H9 (cell line): ENCODE measurements at regions not wholly inside any gene's neighbourhood (a gene's known extent, or its start where the extent isn't known, plus 50 kb on each side); places are given as distances from the start of the nearest gene placed in this dataset.

Experiments used
- DNase-seq: peaks from one replicate; pipeline ENCODE4 v3.0.0-alpha.2; 2017
- H2AFZ ChIP-seq: one replicate; pipeline ENCODE4 v1.6.1; 2013; ENCODE audit warnings: mild to moderate bottlenecking, low read length, control low read depth, moderate library complexity
- H2AK5ac ChIP-seq: 2 replicates; pipeline ENCODE4 v1.6.1; 2013; ENCODE audit warnings: low read length, control low read depth, mixed read lengths; ENCODE audit not compliant: insufficient read length
- H2BK120ac ChIP-seq: one replicate; pipeline ENCODE4 v1.6.1; 2013; ENCODE audit warnings: low read depth, mild to moderate bottlenecking, low read length, control low read depth, inconsistent platforms; ENCODE audit not compliant: poor library complexity, severe bottlenecking
- H2BK12ac ChIP-seq: 2 replicates; pipeline ENCODE4 v1.6.1; 2013; ENCODE audit warnings: low read length, control low read depth, mixed read lengths, low read depth; ENCODE audit not compliant: insufficient read length
- H2BK15ac ChIP-seq: 2 replicates; pipeline ENCODE4 v1.6.1; 2013; ENCODE audit warnings: low read depth, low read length, control low read depth
- H2BK20ac ChIP-seq: one replicate; pipeline ENCODE4 v1.6.1; 2013; ENCODE audit warnings: low read depth, mild to moderate bottlenecking, low read length, control low read depth, inconsistent platforms; ENCODE audit not compliant: poor library complexity, severe bottlenecking
- H2BK5ac ChIP-seq: 2 replicates; pipeline ENCODE4 v1.6.1; 2013; ENCODE audit warnings: low read length, control low read depth, mixed read lengths; ENCODE audit not compliant: insufficient read length
- H3K14ac ChIP-seq: 2 replicates; pipeline ENCODE4 v1.6.1; 2013; ENCODE audit warnings: low read length, control low read depth; ENCODE audit not compliant: insufficient read depth
- H3K18ac ChIP-seq: 2 replicates; pipeline ENCODE4 v1.6.1; 2013; ENCODE audit warnings: low read depth, mild to moderate bottlenecking, mixed read lengths, low read length, control low read depth; ENCODE audit not compliant: insufficient read length
- H3K23ac ChIP-seq: 2 replicates; pipeline ENCODE4 v1.6.1; 2013; ENCODE audit warnings: low read length, control low read depth, mixed read lengths, low read depth; ENCODE audit not compliant: insufficient read length
- H3K23me2 ChIP-seq: 2 replicates; pipeline ENCODE4 v1.6.1; 2013; ENCODE audit warnings: low read depth, mild to moderate bottlenecking, mixed read lengths, low read length, control low read depth; ENCODE audit not compliant: insufficient read length, poor library complexity, severe bottlenecking
- H3K27ac ChIP-seq: 2 replicates; pipeline ENCODE4 v1.5.1; 2013; ENCODE audit warnings: low read length, control low read depth, mixed read lengths, low read depth; ENCODE audit not compliant: insufficient read length
- H3K27me3 ChIP-seq: 2 replicates; pipeline ENCODE4 v1.6.1; 2013; ENCODE audit warnings: low read length, control low read depth, inconsistent platforms; ENCODE audit not compliant: insufficient read depth
- H3K4ac ChIP-seq: 2 replicates; pipeline ENCODE4 v1.6.1; 2013; ENCODE audit warnings: low read depth, mild to moderate bottlenecking, control low read depth, inconsistent platforms, low read length, moderate library complexity
- H3K4me1 ChIP-seq: 2 replicates; pipeline ENCODE4 v1.6.1; 2013; ENCODE audit warnings: low read length, control low read depth, inconsistent platforms; ENCODE audit not compliant: insufficient read depth
- H3K4me2 ChIP-seq: 2 replicates; pipeline ENCODE4 v1.6.1; 2013; ENCODE audit warnings: low read length, control low read depth, mixed read lengths; ENCODE audit not compliant: insufficient read length, insufficient read depth
- H3K56ac ChIP-seq: 2 replicates; pipeline ENCODE4 v1.6.1; 2013; ENCODE audit warnings: low read depth, mild to moderate bottlenecking, mixed read lengths, low read length, control low read depth; ENCODE audit not compliant: insufficient read length
- H3K79me1 ChIP-seq: 2 replicates; pipeline ENCODE4 v1.6.1; 2013; ENCODE audit warnings: low read depth, mild to moderate bottlenecking, moderate library complexity, low read length, control low read depth, inconsistent platforms; ENCODE audit not compliant: insufficient read depth, poor library complexity, severe bottlenecking
- H3K79me2 ChIP-seq: 2 replicates; pipeline ENCODE4 v1.6.1; 2013; ENCODE audit warnings: low read length, control low read depth, inconsistent platforms; ENCODE audit not compliant: insufficient read depth
- H3K9ac ChIP-seq: 2 replicates; pipeline ENCODE4 v1.6.1; 2013; ENCODE audit warnings: low read length, control low read depth, mixed read lengths; ENCODE audit not compliant: insufficient read length; ENCODE audit errors: extremely low read depth
- H3K9me3 ChIP-seq: one replicate; pipeline ENCODE4 v1.6.1; 2013; ENCODE audit warnings: low read depth, low read length, inconsistent platforms; ENCODE audit not compliant: control insufficient read depth
- H3T11ph ChIP-seq: one replicate; pipeline ENCODE4 v1.6.1; 2013; ENCODE audit warnings: mild to moderate bottlenecking, low read length, control low read depth, inconsistent platforms
- H4K20me1 ChIP-seq: one replicate; pipeline ENCODE4 v1.6.1; 2013; ENCODE audit not compliant: control insufficient read depth, insufficient read length, insufficient read depth
- H4K5ac ChIP-seq: 2 replicates; pipeline ENCODE4 v1.6.1; 2013; ENCODE audit warnings: low read depth, mild to moderate bottlenecking, mixed read lengths, low read length, control low read depth; ENCODE audit not compliant: insufficient read length
- H4K8ac ChIP-seq: replicated peaks from 2 replicates; pipeline ENCODE4 v1.6.1; 2013; ENCODE audit warnings: low read length, control low read depth, mixed read lengths, low read depth; ENCODE audit not compliant: insufficient read length
- H4K91ac ChIP-seq: 2 replicates; pipeline ENCODE4 v1.6.1; 2013; ENCODE audit warnings: low read depth, mild to moderate bottlenecking, moderate library complexity, mixed read lengths, low read length, control low read depth; ENCODE audit not compliant: insufficient read length
- H3K27ac Mint-ChIP-seq, 3 experiments: 2 replicates in 2 of 3; 3 replicates in 1 of 3; pipeline ENCODE4 v1.8.0; 2020 to 2021; ENCODE audit warnings: mixed read lengths in 3 of 3, mild to moderate bottlenecking in 1 of 3, moderate library complexity in 1 of 3
- H3K27me3 Mint-ChIP-seq: 2 replicates; pipeline ENCODE4 v1.8.0; 2021; ENCODE audit warnings: low read depth, mild to moderate bottlenecking, moderate library complexity, mixed read lengths
- H3K36me3 Mint-ChIP-seq, 3 experiments: 2 replicates in 2 of 3; 3 replicates in 1 of 3; pipeline ENCODE4 v1.8.0; 2020 to 2021; ENCODE audit warnings: low read depth in 3 of 3, mixed read lengths in 3 of 3; ENCODE audit not compliant: insufficient read depth in 1 of 3
- H3K4me1 Mint-ChIP-seq, 2 experiments: 2 replicates each; pipeline ENCODE4 v1.8.0; 2020; ENCODE audit warnings: mixed read lengths in 2 of 2
- H3K4me3 Mint-ChIP-seq, 2 experiments: 2 replicates in 1 of 2; 3 replicates in 1 of 2; pipeline ENCODE4 v1.8.0; 2020 to 2021; ENCODE audit warnings: mild to moderate bottlenecking in 2 of 2, mixed read lengths in 2 of 2, moderate library complexity in 1 of 2
- H3K9me3 Mint-ChIP-seq, 2 experiments: 2 replicates in 1 of 2; 3 replicates in 1 of 2; pipeline ENCODE4 v1.8.0; 2020; ENCODE audit warnings: mild to moderate bottlenecking in 2 of 2, mixed read lengths in 2 of 2, moderate library complexity in 1 of 2
- WGBS: extraction: QIAGEN DNeasy Blood & Tissue Kit; methylation state at CpG from one replicate; pipeline ENCODE4 v1.1.7; 2013; ENCODE audit warnings: missing lambda C conversion rate, low lambda C conversion rate, mixed read lengths; ENCODE audit not compliant: insufficient read length; ENCODE audit errors: extremely low coverage; 5-methylcytosine and 5-hydroxymethylcytosine counted together
- TF ChIP-seq, protein P1 (sequence below): fragments of 200-600 bp; sonication (generic); conservative IDR thresholded peaks from 3 replicates; pipeline ENCODE4 v1.8.0; 2021; ENCODE audit warnings: antibody characterized with exemption, mild to moderate bottlenecking

DNA sequence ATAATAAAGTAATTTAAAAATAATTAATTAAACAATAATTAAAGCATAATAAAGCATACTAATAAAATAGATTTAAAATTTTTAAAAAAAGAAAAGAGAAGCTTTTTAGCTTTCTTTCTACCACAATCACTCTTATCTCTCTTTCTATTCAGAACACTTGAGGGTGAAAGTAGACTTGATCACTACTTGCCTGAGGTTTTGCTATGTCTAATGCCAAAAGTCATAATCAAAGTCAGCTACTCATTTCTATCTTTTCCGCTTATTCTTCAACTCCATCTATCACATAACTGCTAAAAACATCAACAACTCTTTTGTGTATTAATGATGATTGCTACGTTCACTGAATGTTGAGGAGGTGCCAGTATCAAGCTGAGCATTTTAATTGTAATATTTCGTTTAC, 202.0 kb upstream of the KRR1 start:
- H3K79me2 ChIP-seq: no peaks in the 10 kb centered on the region
- no peak overlapping the region for H3K27ac ChIP-seq
- no peak overlapping the region for H2BK15ac ChIP-seq
- no peak overlapping the region for H2BK20ac ChIP-seq
- no peak overlapping the region for H3K18ac ChIP-seq
- Mint-ChIP-seq H3K4me1 (peaks cover 23 to 31% of the 10 kb centered on the region in 2 experiments), H3K4me3 (no peak overlapping the region), H3K9me3 (no peaks in the 10 kb centered on the region), H3K27me3 (no peaks in the 10 kb centered on the region), H3K36me3 (no peaks in the 10 kb centered on the region), H3K27ac (no peak overlapping the region)
- peaks cover 6% of the 10 kb centered on the region; the same call in 1 of the 2 replicates for H3K4me1 ChIP-seq
- H3K4ac ChIP-seq: no peak overlapping the region
- H3K14ac ChIP-seq: no peak overlapping the region
- no peak overlapping the region for H4K5ac ChIP-seq
- no peaks in the 10 kb centered on the region for H3K27me3 ChIP-seq
- no peak overlapping the region for H4K91ac ChIP-seq
- whole genome bisulfite sequencing: 100% methylated on average over 1 of the region's 3 CpGs
- H2AFZ ChIP-seq: no peak overlapping the region
- H2BK12ac ChIP-seq: no peak overlapping the region
- H4K20me1 ChIP-seq: no peaks in the 10 kb centered on the region
- no peak for DNase-seq
- H4K8ac ChIP-seq: no peak overlapping the region
- no peak overlapping the region for H3K4me2 ChIP-seq
- no peak overlapping the region for H2BK120ac ChIP-seq
- no peak overlapping the region for H3K9ac ChIP-seq
- H3K9me3 ChIP-seq: no peaks in the 10 kb centered on the region
- H3T11ph ChIP-seq: no peak overlapping the region
- no peak overlapping the region for H3K56ac ChIP-seq
- TF ChIP-seq, protein P1, sequence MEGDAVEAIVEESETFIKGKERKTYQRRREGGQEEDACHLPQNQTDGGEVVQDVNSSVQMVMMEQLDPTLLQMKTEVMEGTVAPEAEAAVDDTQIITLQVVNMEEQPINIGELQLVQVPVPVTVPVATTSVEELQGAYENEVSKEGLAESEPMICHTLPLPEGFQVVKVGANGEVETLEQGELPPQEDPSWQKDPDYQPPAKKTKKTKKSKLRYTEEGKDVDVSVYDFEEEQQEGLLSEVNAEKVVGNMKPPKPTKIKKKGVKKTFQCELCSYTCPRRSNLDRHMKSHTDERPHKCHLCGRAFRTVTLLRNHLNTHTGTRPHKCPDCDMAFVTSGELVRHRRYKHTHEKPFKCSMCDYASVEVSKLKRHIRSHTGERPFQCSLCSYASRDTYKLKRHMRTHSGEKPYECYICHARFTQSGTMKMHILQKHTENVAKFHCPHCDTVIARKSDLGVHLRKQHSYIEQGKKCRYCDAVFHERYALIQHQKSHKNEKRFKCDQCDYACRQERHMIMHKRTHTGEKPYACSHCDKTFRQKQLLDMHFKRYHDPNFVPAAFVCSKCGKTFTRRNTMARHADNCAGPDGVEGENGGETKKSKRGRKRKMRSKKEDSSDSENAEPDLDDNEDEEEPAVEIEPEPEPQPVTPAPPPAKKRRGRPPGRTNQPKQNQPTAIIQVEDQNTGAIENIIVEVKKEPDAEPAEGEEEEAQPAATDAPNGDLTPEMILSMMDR: no peak
- H3K79me1 ChIP-seq: no peaks in the 10 kb centered on the region
- H3K23ac ChIP-seq: no peak overlapping the region
- H2BK5ac ChIP-seq: no peak overlapping the region
- H2AK5ac ChIP-seq: no peak overlapping the region
- H3K23me2 ChIP-seq: no peaks in the 10 kb centered on the region
